Mucosa of gallbladder (tissue), 1 donor: ENCODE measurements at regions not wholly inside any gene's neighbourhood (a gene's known extent, or its start where the extent isn't known, plus 50 kb on each side); places are given as distances from the start of the nearest gene placed in this dataset.

Source experiments
- DNase-seq: peaks from one replicate; pipeline ENCODE4 v3.0.0-alpha.2; 2020; ENCODE audit warnings: low spot score
- donor health status: DM: no; HTN: no; CAD: no.

GRCh38 chr7:41878309-41879295 lies 175.7 kb upstream of the INHBA start:
- no peak for DNase-seq

DNA sequence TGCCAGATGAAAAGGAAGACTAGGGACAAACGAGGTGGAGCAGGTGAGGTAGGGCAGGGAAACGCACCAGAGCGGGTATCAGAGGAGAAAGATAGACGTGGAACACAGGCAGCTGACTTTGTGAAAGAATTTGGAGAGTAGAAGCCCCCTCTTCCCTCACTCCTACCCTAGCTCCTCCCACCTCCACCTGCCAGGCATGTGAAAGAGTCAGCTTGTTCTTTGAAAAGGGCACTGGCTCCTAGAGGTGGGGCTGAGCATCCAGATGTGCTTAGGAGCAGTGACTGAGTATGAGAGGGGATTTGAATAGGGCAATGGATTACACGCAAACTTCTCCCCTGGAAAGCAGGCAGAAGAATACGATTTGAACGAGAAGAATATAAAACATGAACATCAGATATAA lies 174.2 kb upstream of the INHBA start:
- no peak for DNase-seq

DNA sequence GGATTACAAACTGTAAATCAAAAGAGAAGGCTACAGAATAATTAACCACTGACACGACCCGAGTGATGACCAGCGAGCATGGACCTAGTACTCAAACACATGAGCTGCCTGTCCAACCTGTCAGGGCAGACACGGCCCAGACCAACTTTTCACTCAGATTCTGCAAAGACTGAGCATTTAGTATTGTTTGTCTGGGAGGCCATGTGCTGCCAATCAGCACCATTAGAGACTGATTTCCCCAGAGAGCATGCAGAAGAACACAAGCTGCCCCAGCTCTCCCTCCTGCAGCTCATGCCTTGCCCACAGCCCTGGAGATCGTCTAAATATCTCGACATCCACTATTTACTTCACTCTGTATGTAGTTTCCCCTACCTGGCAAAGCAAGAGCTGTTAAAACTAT lies 172.6 kb upstream of the INHBA start:
- DNase-seq, result no peak

- DNase-seq, result no peak
Measured at GRCh38 chr7:41874201-41874785, 171.4 kb upstream of the INHBA start.

DNA sequence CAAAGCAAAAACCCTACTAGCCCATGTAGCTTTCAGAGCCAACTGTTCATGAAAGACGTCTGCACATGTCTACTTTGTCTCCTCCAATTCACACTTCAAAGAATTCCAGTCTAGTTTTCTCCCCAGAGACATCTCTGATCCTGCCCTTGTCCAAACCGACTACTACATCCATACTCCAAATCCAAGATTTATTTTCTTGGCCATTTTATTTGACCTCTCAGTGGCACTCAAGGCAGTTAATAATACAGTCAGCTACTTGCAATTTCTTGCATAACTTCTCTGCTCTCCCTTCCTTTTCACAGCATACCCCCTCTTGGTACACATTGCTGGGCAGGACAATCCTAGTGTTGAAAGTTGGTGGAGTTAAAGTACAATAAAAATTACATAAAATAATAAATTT lies 170.9 kb upstream of the INHBA start:
- DNase-seq, result no peak

- DNase-seq, result no peak
Measured at GRCh38 chr7:41872966-41873365, 170.1 kb upstream of the INHBA start.

- no peak for DNase-seq
Measured at GRCh38 chr7:41870461-41871138, 167.7 kb upstream of the INHBA start.

DNA sequence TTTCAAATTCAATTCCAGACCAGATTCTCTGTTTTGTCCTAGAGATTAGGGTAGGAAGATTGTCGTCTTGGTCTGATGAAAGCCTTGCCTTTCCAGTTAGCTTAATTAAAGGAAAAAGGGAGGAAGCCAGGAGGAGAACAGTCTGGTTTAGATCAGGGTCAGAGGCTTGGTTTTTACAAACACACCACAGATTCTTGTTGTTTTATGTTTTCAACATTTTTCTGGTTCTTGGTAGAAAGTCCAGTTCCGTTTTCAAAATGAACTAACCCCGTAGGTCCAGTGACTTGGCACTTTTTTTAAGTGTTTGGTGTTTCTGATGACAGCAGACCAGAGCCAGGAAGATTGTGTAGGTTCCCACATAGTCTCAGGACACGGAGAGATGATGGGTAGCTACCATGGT lies 167.1 kb upstream of the INHBA start:
- DNase-seq, result no peak

- no peak for DNase-seq
Measured at GRCh38 chr7:41869596-41869995, 166.7 kb upstream of the INHBA start.

DNA sequence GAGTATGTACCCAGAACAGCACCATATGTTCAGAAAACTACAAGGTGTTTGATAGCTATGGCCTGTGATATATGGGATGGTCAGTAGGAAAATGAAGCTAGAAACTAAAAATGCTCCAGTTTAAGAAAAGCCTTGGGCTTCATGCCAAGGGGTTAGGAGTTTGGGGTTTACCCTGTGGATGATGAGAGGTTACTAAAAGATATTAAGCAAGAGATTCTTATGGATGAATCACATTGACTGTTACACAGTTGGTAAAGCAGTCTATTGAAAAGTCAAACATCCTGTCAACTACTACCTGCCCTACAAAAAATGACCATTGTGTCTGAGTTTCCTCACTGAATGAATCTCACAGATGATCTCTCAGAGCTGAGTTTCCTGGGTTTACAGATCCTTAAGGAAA lies 166.2 kb upstream of the INHBA start:
- DNase-seq, result no peak

DNA sequence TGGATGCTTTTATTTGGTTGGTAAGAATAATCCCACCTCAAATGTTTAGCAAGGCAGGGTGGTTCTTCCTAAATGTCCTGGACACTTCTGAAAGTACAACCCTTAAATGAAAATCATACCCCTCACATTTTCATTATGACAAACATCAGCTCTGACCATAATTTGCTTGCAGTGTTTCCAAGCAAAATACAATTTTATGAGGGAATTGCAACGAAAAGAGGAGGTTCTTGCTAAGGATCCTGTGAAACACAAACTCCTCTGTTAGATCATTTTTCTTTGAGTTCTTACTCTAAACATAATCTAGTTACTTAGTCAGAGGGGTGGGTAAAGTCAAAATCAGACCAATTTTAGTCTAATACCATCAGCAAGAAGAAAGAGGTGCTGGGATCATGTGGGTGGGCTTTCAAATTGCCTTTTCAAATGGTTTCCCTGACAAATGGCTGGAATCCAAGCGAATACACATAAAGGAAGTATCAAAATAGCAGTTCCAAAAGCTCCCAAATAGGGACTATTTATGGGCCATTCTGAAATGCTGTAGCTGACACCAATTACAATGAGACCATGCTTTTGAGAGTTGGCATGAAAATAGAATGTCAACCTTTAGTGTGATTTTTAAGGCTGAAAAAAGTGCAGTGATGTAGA lies 164.9 kb upstream of the INHBA start:
- no peak for DNase-seq

DNA sequence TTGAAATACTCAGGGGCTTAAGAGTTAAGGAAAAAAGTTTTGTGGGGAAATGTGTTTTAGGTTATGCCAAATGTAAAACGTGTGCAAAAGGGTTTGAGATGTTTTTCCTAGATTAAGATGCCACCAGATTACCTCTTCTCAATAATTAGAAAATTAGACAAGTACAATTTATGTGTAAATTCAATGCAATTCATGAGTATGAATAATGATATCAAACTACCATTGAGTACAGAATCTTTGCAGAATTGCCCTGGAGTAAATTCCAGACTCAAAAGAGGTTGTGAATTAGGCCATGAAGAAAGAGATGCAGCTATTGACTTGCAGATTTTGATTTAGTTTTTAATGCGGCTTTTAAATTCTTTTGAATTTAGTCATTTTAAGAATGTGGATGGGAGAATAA lies 159.4 kb upstream of the INHBA start:
- DNase-seq, result no peak

DNA sequence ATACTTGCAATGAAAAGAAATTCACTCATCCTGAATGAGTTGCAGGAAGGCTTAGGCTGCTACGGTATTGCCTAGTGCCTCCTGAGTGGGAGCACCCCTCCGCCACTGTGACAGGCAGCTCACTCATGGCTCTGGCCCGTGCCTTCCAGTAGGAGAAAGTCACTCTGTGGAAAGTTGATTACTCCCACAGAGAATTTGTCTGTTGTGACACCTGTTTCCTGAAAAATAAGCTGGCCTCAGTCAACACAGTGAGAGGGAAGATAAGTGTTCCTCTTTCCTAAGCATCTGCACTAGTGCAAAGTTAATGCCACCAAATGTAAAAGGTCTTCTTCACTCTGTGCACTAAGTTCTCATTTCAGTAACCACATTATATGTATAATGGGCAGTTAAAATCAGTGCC lies 158.8 kb upstream of the INHBA start:
- DNase-seq, result no peak

DNA sequence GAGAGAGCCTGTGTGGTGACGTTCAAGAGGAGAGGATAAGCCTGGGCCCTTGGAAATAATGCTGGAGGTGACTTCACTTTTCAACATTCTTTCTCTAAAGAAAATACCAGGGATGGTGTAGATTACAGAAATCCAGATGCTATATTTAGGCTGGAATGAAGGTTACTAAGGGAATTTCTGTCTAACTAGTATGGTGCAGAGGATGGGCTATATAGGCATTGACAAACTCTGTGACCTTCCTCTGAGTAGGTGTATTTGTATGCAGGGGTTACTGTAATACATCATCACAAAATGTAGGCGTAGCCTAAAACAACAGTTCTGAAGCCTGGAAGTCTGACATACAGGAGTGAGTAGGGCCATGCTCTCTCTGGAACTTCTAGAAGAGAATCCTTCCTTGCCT lies 155.3 kb upstream of the INHBA start:
- no peak for DNase-seq

DNA sequence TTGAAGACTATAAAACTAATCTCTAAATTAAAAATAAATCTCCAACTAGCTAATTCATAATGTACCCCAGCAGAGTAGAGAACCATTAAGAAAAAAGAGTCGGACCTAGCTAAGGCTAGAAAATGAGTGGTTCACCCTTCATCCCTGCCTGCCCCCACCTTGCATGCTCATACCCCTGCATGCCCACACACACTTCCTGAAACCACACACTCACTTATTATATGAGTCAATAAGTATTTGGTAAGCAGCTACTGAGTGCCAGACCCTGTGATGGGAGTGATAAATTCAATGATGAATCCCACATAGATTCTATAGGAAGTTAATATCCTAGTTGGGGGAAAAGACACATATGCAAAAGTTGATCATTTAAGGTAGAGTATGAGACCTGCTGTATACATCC lies 152.9 kb upstream of the INHBA start:
- DNase-seq, result no peak

- no peak for DNase-seq
Measured at GRCh38 chr7:41847606-41848005, 144.7 kb upstream of the INHBA start.

DNA sequence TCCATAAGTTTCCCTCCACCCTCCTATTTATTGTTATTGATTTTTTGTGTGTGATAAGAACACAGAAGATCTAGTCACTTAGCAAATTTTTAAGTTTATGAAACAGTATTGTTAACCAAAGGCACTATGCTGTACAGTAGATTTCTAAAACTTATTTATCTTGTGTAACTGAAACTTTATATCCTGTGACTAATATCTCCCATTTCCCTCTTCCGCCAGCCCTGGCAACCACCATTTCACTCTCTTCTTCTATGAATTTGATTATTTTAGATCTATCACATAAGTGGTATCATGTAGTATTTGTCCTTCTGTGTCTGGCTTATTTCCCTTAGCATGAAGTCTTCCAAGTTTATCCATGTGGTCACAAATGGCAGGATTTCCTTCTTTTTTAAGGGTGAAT lies 144.3 kb upstream of the INHBA start:
- no peak for DNase-seq

GRCh38 chr7:41842956-41843355 lies 140.1 kb upstream of the INHBA start:
- no peak for DNase-seq

- no peak for DNase-seq
Measured at GRCh38 chr7:41837916-41838315, 135.0 kb upstream of the INHBA start.

DNA sequence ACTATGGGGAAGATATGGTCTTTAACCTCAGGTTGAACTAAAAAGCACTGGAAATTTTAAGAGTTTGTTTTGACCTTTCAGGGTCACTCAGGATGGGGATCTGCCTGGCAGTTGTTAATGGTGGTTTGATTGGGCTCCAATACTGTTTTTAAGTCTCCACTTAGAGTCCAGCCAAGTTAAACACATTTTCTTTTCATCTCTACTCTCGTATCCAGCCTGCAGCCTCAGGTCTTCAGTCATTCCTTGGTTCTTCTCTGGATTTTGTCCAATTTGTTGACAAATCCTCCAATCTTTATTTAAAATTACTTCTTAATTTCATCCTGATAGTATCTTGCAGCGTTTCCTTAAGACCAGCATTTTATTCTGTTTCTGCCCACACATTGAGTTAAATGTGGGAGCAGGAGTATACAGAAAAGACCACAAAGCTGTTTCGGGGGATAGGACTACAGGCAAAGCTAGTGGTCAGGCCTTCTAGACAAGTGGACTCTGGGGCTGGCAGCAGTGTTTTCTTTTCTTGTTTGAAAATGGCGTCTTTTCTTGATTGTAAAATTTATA lies 133.2 kb upstream of the INHBA start:
- no peak for DNase-seq

GRCh38 chr7:41834805-41835694 lies 132.2 kb upstream of the INHBA start:
- DNase-seq, result peak; percentile 17
